NCI-H524 treated with DMSO at 0.1 percent for 48 hours (cell line): ENCODE measurements at regions not wholly inside any gene's neighbourhood (a gene's known extent, or its start where the extent isn't known, plus 50 kb on each side); places are given as distances from the start of the nearest gene placed in this dataset.
A peak's percentile ranks its signal among the peaks of the same experiment; 100 is the strongest.
"Not testable (repeated sequence)": the region's sequence is repeated elsewhere in the genome, so short reads cannot be mapped to it uniquely, and the experiment has no call there.

ENCODE experiments used
- DNase-seq: peaks from one replicate; lab custom pipeline; 2025; lab: John Stamatoyannopoulos, UW

DNA sequence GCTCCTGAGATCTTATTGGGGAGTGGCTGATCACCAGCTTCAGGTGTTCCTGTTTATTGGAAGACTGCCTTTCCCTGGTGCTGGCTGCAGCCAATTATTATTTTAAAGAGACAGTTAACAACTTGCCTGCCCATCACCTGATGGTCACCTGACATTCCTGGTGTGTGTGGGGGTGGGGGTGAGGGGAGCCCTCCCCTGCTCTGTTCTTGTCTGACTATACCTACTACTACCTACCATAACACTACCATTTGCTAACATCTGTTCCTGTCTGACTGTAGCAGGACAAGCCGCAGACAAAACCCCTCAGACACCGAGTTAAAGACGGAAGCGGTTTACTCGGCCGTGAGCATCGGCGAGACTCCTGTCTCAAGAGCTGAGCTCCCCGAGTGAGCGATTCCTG, 54.9 kb upstream of the NBPF3 start:
- no peak for DNase-seq

DNA sequence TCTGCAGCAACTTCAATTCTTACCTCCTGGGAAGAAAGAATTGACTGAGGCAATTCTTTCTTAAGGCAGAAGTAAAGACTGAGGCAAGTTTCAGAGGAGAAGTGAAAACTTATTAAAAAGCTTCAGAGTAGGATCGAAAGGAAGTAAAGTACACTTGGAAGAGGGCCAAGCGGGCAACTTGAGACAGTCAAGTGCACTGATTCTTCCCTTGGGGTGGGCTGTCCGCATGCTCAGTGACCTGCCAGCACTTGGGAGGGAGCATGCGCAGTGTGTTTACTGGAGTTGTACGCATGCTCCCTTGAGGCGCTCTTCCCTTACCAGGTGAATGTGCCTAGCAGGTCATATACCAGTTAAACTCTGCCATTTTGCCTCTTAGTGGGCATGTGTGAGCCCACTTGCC, 55.3 kb upstream of the NBPF3 start:
- peak; percentile 14 for DNase-seq

DNA sequence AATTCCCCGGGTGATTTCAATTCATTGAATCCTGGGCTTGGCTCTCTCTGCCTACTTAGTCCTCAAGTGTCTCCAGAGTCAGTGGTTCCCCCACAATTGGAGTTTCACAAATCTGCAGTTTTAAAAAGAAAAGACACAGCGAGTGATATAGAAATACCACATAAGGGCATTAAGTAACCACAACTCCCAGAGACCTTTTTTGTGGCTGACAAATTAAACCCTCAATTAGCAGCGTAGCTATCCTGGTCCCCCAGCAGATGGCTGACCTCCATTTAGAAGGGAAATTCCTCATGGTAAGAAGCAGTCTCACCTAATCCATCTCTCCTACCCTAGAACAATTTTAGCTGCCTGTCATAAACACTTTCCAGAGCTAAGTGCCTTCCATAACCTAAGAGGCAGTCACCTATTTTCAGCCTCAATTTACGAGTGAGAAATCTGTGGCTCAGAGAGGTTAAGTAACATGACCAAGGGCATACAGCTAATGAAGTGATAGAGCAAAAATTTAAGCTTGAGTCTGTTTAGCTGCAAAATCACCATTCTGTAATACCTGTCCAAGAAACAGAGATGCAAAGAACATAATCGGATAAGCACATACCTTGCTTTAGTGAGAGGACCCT, 56.0 kb upstream of the NBPF3 start:
- peak; percentile 10 for DNase-seq

DNA sequence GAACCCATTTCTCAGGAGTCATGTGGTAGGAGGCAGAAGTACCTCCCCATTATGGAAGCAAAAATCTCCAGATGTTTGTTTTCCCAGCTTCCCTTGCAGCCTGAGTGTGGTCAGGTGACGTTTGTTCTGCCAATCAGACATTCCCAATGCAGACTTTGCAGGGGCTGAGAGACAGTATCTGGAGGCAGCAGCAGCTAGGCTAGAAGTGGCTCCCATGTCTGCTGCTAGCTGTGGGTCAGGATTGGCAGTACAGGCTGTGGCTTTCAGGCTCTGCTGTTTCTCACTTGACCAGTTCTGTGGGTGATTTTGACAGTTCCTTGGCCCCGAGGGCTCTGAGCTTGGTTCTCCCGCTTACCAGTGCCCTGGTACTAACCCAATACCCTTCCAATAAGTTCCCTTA, 58.6 kb upstream of the NBPF3 start:
- no peak for DNase-seq

DNA sequence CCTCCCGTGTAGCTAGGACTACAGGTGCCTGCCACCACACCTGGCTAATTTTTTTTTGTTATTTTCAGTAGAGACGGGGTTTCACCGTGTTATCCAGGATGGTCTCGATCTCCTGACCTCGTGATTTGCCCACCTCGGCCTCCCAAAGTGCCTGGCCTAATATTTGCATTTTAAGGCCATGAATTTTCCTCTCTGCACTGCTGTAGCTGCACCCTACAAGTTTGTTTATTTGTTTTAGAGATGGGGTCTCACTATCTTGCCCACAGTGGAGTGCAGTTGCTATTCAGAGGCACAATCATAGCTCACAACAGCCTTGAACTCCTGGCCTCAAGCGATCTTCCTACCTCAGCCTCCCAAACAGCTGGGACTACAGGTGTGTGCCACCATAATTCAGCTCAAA, 59.8 kb upstream of the NBPF3 start:
- DNase-seq = not testable (repeated sequence)

DNA sequence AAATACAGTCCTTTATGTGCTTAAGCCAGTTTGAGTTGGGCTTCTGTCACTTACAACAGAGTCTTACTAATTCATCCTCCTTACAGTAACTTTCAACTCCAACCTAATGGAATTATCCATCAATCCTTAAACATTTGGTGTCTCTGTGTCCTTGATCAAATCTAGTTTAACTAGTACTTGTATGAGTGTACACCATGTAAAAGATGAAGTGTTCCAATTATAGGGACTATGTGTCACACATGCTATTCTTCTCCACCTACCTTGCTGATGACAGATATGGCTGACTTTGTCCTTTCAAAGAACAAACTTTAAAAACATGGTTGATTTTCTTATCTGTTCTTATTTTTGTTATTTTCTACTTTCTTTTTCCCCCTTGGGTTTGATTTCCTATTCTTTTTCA, 60.4 kb upstream of the NBPF3 start:
- DNase-seq = no peak

DNA sequence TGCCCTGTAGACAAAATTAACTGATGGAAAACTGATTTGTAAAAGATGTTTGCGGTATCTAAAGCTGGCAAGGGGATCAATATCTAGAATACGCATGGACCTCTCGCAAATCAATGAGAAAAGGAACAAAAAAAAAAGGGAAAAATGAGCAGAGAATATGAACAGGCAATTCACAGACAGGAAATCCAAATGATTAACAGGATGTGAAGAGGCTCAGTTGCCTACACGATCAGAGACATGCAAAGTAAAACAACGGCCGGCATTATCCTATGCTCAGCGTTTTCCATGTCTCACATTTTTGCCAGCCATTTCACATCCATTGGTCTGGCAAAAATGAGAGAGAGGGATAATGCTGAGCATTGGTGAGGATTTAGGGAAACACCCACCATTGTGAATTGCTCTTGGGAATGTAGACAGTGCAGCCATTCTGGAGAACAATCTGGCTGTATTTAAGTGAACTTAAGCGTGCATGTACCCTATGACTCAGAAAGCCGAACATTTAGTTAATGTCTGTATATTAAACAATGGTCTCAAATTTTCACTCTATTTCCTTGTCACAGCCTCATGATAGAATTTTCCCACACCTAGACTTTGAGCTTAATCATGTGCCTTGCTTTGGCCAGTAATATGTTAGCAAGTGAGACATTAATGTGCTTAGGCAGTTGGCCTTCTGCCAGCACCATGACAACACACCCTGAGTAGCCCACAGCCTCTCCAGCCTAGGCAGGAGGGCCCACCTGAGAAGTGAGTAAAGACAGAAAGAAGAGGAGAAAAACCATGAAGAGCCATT, 61.0 kb upstream of the NBPF3 start:
- DNase-seq = no peak

DNA sequence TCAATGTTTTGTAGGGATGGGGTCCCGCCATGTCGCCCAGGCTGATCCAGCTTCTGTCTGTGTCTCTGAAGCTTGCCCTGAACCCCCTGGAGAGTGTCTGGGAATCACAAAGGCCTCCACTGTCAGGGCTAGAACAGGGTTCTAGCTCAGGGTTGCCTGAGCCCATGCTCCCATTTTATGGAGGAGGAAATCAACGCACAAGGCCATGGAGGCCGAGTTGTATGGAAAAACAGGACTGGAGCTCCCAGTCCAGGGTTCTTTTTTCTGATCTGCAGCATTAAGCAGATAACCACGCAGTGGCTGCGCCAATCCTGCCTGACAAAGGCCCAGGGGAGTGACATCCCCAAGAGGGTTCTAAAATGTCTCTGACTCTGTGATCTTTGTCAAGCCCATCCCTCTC, 67.6 kb upstream of the NBPF3 start:
- no peak for DNase-seq

DNA sequence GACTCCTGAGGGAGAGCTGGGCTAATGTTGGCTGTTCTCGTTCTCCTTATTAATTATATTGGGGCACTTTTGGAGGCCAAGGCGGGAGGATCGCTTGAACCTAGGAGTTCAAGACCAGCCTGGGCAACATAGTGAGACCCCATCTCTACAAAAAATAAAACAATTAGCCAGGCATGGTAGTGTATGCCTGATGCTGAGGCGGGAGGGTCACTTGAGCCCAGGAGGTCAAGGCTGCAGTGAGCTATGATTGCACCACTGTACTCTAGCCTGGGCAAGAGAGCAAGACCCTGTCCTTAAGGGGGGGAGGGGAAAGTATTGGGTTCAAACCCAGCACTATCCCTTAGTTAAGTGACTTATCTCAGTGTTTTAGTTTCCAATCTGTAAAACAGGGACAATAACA, 70.0 kb upstream of the NBPF3 start:
- no peak for DNase-seq

DNA sequence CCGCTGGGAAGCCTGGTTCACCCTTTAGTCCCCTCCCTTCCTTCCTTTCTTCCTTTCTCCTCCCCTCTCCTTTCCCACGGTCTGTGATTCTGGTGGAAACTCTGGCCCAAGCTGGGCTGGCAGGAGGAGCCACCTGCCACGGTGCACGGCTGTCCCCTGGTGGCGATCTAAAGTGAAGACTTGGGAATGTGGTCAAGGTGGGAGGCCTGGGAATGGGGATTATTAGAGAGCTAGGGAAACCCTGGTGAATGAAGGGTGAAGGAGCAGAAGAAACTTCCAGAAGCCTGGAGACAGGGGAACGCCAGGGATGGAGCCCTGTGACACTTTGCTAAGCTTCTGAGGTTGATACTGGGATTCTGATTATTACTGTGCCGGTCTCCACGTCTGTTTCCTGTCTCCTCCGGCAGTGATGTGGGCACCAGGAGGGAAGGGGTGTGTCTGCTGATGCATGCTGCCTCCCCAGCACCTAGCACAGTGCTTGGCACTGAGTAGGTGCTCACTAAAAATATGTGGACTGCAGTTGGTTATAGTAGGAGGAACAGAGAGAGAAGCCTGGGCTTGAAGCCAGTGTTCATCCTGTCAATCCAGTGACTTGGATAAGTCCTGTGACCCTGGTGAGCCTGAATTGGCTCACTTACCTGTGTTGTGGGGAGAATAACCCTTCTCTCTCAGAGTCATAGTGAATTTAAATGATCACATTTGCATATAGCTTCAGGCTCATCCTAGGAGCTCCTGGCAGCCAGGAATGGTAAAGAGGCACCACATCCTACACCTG, 71.2 kb upstream of the NBPF3 start:
- peak; percentile 14 for DNase-seq

DNA sequence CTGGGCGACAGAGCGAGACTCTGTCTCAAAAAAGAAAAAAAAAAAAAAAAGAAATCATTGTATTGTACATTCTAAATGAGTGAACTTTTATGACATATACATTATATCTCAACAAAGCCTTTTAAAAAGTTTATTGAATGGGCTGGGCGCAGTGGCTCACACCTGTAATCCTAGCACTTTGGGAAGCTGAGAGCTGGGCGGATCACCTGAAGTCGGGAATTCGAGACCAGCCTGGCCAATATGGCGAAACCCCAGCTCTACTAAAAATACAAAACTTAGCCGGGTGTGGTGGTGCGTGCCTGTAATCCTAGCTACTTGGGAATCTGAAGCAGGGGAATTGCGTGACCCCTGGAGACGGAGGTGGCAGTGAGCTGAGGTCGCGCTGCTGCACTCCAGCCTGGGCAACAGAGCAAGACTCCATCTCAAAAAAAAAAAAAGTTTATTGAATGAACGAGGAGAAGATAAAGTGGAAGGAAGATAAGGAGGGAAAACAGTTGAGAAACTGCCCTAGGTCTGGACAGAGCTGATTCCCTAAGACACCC, 71.9 kb upstream of the NBPF3 start:
- DNase-seq = not testable (repeated sequence)

DNA sequence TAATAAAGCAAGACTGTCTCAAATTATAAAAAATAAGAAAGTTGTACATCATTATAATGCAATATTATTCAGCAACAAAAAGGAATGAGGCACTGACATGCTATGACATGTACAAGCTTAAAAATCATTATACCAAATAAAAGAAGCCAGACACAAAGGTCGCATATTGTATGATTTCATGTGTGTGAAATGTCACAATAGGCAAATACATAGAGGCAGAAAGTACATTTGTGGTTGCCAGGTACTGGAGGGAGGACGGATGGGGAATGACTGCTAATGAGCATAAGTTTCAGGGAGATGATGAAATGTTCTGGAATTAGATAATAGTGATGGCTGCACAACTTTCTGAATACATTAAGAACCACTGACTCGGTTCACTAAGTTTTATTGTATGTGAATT, 73.6 kb upstream of the NBPF3 start:
- DNase-seq = no peak

DNA sequence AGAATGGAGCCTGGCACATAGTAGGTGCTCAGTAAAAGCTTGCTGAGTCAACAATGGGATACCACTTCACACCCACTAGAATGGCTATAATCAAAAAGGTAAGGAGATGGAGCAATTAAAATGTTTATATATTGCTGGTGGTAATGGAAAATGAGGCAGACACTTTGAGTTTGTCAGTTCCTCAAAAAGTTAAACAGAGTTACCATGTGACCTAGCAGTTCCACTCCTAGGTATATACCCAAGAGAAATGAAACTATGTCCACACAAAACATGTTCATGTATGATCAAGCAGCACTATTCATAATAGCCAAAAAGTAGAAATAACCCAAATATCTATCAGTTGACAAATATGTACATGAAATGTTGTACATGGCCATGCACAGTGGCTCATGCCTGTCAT, 74.8 kb upstream of the ECE1 start:
- no peak for DNase-seq

DNA sequence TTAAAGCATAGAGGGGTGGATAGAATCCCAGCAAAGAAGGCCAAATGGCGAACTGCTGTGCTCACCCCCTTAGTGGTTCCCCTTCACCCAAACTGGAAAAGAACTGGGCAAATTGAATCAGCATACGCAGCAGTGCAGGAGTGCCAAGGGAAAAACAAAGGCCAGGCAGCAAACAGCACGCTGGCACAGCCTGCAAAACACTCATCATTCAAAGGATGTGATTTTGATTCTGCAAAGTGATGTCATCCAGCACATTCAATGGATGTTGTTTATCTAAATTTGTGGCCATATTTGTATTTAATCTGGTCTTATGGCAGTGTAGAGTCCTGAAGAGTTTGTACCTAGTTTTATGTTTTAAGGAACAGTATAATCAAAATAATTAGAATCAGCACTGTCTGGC, 71.8 kb upstream of the ECE1 start:
- DNase-seq = no peak

DNA sequence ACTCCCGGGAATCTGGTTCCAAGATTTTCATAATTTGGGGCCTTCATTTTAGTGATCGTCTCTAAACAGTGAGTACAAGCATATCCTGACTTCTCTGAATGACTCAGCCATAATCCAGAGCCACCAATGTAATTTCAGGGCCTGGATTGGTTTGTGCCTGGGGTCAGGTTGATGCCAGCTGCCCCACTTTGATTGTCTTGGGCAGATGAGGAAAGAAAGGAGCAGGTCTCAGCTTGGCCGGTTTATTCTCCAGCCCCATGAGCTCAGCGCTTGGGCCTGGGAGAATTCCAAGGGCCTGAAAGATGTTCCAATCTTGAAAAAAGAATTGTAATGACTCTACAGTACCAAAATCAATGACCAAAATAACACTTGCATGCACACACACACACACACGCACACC, 71.2 kb upstream of the ECE1 start:
- no peak for DNase-seq

DNA sequence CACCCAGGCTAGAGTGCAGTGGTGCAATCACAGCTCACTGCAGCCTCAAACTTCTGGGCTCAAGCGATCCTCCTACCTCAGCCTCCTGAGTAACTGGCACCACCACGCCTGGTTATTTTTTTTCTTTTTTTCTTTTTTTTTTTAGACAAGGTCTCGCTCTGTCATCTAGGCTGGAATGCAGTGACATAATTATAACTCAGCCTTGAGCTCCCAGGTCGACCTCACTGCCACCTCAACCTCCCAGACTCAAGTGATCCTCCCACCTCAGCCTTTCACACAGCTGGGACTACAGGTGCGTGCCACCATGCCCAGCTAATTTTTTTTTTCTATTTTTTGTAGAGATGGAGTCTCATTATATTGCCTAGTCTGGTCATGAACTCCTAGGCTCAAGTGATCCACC, 66.9 kb upstream of the ECE1 start:
- no peak for DNase-seq

DNA sequence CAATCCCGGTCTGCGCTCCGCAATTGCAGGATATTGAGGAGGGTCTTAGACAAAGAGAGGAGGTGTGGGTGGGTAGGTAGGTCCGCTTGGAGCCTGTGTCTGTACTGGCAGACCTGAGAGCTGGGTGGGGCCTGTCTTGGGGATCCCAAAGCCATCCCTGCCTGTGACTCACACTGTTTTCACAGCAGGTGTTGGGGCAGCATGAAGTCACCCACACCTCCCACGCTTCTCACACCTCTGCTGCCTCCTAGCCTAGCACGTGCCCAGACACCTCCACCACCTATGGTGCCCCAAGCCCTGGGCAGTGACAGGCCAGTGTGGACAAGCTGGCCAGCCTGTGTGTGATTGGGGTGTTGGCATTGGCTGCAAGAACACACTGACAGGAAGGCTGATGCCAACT, 65.7 kb upstream of the ECE1 start:
- DNase-seq = no peak

DNA sequence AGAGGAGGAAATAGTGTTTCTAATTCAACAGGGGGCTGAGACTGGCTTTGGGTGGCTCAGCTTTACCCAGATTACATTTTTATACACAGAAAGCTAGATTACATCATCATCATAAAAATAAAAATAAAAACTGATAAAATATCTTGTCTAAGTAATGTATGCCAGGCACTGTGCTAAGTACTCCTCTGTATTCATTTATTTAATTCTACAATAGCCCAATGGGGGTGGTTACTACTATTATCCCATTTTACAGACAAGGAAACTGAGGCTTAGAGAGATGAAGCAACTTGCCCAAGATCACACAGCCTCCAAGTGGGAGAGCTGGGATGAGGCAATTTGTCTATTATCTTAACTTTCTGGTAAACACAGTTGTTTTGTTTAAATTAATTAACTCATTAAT, 62.3 kb upstream of the ECE1 start:
- no peak for DNase-seq

DNA sequence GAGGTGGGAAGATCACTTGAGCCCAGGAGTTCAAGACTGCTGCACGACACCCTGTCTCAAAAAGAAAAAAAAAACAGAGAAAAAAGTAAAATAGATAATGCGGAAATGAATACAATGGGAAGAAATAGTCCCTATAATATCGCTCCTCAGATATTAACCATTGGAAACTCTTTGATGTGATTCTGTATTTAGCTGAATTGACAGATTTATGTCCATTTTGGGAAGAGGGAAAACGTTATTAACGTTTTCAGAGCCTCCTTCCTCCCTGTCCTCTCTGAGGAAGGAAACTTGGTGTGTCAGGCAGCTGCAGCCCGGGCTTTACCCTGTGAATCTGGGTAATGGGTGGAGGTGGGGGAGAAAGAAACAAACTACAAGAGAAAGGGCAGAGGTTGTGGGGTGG, 61.6 kb upstream of the ECE1 start:
- no peak for DNase-seq

DNA sequence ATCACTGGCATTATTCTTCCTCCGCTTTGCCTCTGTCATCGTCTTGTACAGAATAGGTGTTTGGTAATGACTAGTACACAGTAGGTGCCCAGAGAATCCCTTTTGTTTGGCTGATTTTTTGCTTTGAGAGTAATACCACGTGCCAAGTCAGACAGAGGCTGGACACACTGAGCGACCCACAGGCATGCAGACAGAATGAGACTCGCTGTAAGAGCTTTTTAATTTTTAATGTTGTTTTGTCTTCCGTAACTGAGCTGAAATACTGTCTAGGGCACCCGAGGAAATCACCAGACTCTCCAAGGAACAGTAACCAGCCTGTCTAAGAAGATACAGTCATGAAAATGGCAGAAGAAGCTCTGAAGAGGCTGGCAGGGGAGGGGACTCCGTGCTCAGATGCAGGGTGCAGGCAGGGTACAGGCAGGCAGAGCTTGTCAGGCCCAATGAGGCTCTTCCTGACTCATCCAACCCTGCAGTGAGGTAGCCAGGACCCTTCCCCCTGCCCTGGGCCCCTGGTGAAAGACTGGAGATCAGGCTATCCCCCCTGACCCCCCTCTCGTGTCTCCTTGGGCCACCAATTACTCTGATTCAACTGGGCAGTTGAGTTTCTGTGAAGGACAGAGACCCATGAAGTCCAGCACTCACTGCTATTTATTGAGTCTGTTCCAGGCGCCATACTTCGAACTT, 60.1 kb upstream of the ECE1 start:
- DNase-seq = no peak

DNA sequence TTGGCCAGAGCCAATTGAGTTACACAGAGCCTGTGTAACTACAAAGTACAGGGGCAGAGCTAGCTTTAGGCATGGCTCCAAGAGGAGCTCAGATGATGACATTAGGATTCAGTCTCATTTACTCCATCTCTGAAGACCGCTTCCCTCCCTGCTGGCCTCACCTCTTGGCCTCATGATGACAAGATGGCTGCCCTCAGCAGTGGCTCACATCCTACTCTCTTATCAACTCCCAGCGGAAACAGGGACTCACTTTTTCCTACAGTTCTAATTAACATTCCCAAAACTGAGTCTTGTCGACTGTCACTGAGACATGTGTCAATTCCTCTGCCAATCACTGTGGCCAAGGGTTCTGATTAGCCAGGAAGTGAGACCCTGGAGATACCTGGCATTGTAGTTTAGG, 59.4 kb upstream of the ECE1 start:
- no peak for DNase-seq

DNA sequence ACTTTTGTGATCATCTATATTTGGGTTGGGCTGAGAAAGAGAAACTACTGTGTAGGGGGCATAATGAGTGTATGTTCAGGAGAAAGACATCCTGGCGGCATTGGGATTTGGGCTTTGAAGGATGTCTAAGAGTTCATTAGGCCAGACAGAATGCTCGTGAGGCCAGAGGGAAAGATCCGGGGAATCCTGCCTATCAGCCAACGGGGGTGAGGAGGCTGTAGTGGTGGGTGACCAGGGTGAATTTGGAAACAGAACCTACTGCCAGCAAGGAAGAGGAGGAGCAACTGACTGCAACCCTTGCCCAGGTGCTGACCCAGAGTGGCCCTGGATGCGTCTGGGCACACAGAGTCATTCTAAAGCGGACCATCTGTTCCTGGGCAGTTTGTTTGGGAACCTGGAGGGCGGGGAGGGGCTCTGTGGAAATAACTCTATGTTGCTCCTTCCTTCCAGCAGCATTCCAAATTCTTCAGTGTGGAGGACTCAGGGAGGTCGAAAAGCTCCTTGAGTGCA, 56.9 kb upstream of the ECE1 start:
- no peak for DNase-seq
